ENCODE measurements at regions not wholly inside any gene's neighbourhood (a gene's known extent, or its start where the extent isn't known, plus 50 kb on each side); places are given as distances from the start of the nearest gene placed in this dataset.

DNA sequence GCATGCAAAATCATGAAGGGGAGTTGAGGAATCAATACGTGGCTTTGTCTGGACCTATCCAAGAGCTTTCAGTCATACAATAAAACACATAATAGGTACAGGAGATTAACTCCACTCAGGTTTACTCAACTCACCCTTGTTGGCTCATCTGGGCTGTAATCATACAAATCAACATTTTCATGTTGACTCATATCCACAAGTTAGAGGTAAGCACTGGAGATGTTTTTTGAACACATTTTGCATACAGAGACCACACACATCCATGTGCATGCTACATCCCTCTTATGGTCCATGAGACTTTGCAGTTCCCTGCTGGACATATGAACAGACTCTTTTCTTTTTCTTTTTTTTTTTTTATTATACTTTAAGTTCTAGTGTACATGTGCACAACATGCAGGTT lies 336.9 kb upstream of the PIK3C3 start:
- Histone ChIP-seq H3K27ac (no peak overlapping the region), H3K9me3 (no peaks in the 10 kb centered on the region), H3K27me3 (no peaks in the 10 kb centered on the region), H3K4me3 (no peak overlapping the region), H3K36me3 (no peaks in the 10 kb centered on the region), H3K4me1 (ENCODE audit: insufficient read depth) (no peaks in the 10 kb centered on the region)
- intact Hi-C loops (cut with DNase I): no loop called here
- no peak for TF ChIP-seq POLR2A (IDR thresholded peaks at IDR 0.05)
- no peak for TF ChIP-seq CTCF (IDR thresholded peaks at IDR 0.05)
- TF ChIP-seq EP300 (IDR thresholded peaks at IDR 0.05): no peak
- 44 to 53% (median 52%) methylated on average over 1 of the region's 1 CpG for WGBS, 3 donors
- no peak for DNase-seq

DNA sequence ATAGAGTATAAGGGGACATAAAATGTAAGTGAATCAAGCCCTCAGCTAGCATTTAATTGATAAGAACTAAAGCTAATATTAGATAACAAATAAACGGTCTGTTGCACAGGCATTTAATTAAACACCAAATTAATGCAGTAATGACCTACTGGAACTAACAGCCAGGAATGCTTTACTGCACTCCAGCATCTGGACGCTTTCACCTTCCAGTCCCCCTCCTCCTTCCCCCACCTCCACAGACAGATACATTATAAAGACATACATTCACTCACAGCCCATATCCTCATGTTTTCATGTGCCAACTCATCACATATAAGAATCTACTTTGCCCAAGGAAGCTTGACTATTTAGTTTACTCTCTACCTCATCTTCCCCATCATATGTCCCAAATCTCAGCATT lies 337.4 kb upstream of the PIK3C3 start:
- H3K27ac ChIP-seq: no peak overlapping the region
- H3K9me3 ChIP-seq: no peaks in the 10 kb centered on the region
- H3K4me1 ChIP-seq (ENCODE audit: insufficient read depth): no peaks in the 10 kb centered on the region
- DNase-seq: no peak
- intact Hi-C loops (cut with DNase I): no loop called here
- TF ChIP-seq EP300 (IDR thresholded peaks at IDR 0.05): no peak
- no peak for TF ChIP-seq CTCF (IDR thresholded peaks at IDR 0.05)
- no peak for TF ChIP-seq POLR2A (IDR thresholded peaks at IDR 0.05)
- H3K27me3 ChIP-seq: no peaks in the 10 kb centered on the region
- WGBS, 3 donors: 20 to 37% (median 35%) methylated on average over 2 of the region's 2 CpGs
- H3K4me3 ChIP-seq: no peak overlapping the region
- H3K36me3 ChIP-seq: no peaks in the 10 kb centered on the region

DNA sequence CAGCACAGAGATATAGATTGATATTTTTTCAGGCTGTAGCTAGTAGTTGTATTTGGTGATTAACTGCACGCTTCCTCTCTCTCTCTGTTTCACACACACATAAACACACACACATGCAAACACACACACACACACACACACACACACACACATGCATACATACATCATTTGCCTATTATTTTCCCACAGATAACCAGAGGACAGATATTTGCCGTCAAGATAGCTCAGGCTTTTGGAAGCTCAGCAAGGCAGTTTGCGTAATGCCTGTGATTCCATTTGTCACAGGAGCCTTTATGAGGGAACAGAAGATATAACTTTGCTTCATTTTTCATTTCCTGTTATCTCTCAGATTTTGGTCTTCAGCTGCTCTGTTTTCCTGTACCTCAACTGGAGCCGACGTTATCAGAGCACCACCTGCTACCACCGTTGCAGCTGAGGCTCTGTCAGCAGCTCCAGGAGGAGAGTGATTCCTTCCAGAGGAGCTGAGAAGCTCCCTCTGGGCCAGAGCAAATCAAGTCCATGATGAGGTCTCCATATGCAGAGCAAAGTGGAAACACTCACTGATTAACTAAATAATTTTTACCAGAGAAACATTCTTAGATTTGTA lies 341.9 kb upstream of the PIK3C3 start:
- Histone ChIP-seq H3K36me3 (no peaks in the 10 kb centered on the region), H3K4me3 (no peak overlapping the region), H3K27me3 (no peaks in the 10 kb centered on the region), H3K4me1 (ENCODE audit: insufficient read depth) (no peaks in the 10 kb centered on the region), H3K9me3 (no peaks in the 10 kb centered on the region), H3K27ac (no peak overlapping the region)
- intact Hi-C loops (cut with DNase I): no loop called here
- TF ChIP-seq POLR2A (IDR thresholded peaks at IDR 0.05): no peak
- TF ChIP-seq EP300 (IDR thresholded peaks at IDR 0.05): no peak
- TF ChIP-seq CTCF (IDR thresholded peaks at IDR 0.05): no peak
- WGBS, 3 donors: 22 to 39% (median 27%) methylated on average over 6 of the region's 6 CpGs
- no peak for DNase-seq

DNA sequence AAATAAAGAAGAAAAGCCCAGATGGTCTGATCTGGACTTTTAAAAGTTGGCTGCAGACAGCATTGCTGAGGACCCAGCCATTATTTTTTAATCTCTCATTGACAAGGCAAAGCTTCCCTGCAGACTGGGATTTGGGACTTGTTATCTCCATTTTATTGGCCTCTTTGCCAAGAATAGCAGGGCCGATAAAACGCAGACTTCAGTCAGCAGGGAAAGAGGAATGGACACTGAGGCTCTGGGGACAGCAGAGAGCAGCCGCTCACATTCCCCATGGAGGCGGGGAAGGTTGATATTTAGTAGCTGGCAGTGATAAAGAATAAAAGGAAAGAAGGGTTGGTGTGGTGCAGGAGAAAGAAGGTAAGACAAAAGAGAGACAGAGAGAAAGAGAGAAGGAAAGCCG lies 350.1 kb upstream of the PIK3C3 start:
- no peak for DNase-seq
- H3K9me3 ChIP-seq: no peaks in the 10 kb centered on the region
- intact Hi-C loops (cut with DNase I): no loop called here
- TF ChIP-seq CTCF (IDR thresholded peaks at IDR 0.05) (no peak), POLR2A (IDR thresholded peaks at IDR 0.05) (no peak), EP300 (IDR thresholded peaks at IDR 0.05) (no peak)
- WGBS, 3 donors: 47 to 57% (median 49%) methylated on average over 5 of the region's 5 CpGs
- no peaks in the 10 kb centered on the region for H3K4me1 ChIP-seq (ENCODE audit: insufficient read depth)
- no peak overlapping the region for H3K27ac ChIP-seq
- no peaks in the 10 kb centered on the region for H3K36me3 ChIP-seq
- H3K4me3 ChIP-seq: no peak overlapping the region
- no peaks in the 10 kb centered on the region for H3K27me3 ChIP-seq

Measured in ovary (tissue), 7 donors.